Adipocyte (in vitro differentiated cells): ENCODE measurements at regions not wholly inside any gene's neighbourhood (a gene's known extent, or its start where the extent isn't known, plus 50 kb on each side); places are given as distances from the start of the nearest gene placed in this dataset.

ENCODE experiments used
- DNase-seq: peaks from one replicate; pipeline ENCODE4 v3.0.0-alpha.2; 2015; ENCODE audit warnings: low read depth
- H3K27me3 ChIP-seq: replicated peaks from 2 replicates; pipeline ENCODE4 v1.7.0; 2013; ENCODE audit warnings: mild to moderate bottlenecking, low read length, moderate library complexity; ENCODE audit not compliant: control insufficient read depth, insufficient read depth
- H3K36me3 ChIP-seq: 2 replicates; pipeline ENCODE4 v1.7.0; 2013; ENCODE audit warnings: low read length, mild to moderate bottlenecking, moderate library complexity; ENCODE audit not compliant: control insufficient read depth, insufficient read depth, severe bottlenecking
- H3K4me1 ChIP-seq: 2 replicates; pipeline ENCODE4 v1.7.0; 2013; ENCODE audit warnings: mild to moderate bottlenecking, low read length, moderate library complexity; ENCODE audit not compliant: control insufficient read depth, insufficient read depth
- H3K4me3 ChIP-seq: 2 replicates; pipeline ENCODE4 v1.7.0; 2013; ENCODE audit warnings: mild to moderate bottlenecking, low read length, moderate library complexity
- H3K9ac ChIP-seq: 2 replicates; pipeline ENCODE4 v1.7.0; 2013; ENCODE audit warnings: mild to moderate bottlenecking, low read length, moderate library complexity
- H3K9me3 ChIP-seq: 2 replicates; pipeline ENCODE4 v1.7.0; 2013; ENCODE audit warnings: mild to moderate bottlenecking, low read length, moderate library complexity; ENCODE audit not compliant: control insufficient read depth

- Histone ChIP-seq H3K9ac (no peak overlapping the region), H3K4me1 (peaks cover 17% of the 10 kb centered on the region), H3K9me3 (no peaks in the 10 kb centered on the region), H3K4me3 (peak overlapping the region; percentile 30), H3K36me3 (no peaks in the 10 kb centered on the region), H3K27me3 (peaks cover 18% of the 10 kb centered on the region)
- no peak for DNase-seq
These were observed 284.5 kb downstream of the SS18 start for GRCh38 chr18:25805939-25806338.

GRCh38 chr18:25805323-25805722 lies 285.1 kb downstream of the SS18 start:
- H3K4me3 ChIP-seq = peak overlapping the region; percentile 30
- H3K9ac ChIP-seq = no peak overlapping the region
- H3K36me3 ChIP-seq = no peaks in the 10 kb centered on the region
- H3K27me3 ChIP-seq = peaks cover 18% of the 10 kb centered on the region
- peaks cover 17% of the 10 kb centered on the region for H3K4me1 ChIP-seq
- no peaks in the 10 kb centered on the region for H3K9me3 ChIP-seq
- DNase-seq = peak; percentile 86

GRCh38 chr18:25799231-25799630 lies 291.2 kb downstream of the SS18 start:
- H3K36me3 ChIP-seq = no peaks in the 10 kb centered on the region
- H3K27me3 ChIP-seq = peaks cover 17% of the 10 kb centered on the region
- no peak overlapping the region for H3K4me3 ChIP-seq
- H3K4me1 ChIP-seq = no peaks in the 10 kb centered on the region
- H3K9ac ChIP-seq = no peak overlapping the region
- no peaks in the 10 kb centered on the region for H3K9me3 ChIP-seq
- no peak for DNase-seq

GRCh38 chr18:25798046-25798445 lies 292.4 kb downstream of the SS18 start:
- Histone ChIP-seq H3K27me3 (peaks cover 18% of the 10 kb centered on the region), H3K4me1 (no peaks in the 10 kb centered on the region), H3K9ac (no peak overlapping the region), H3K4me3 (no peak overlapping the region), H3K9me3 (no peaks in the 10 kb centered on the region), H3K36me3 (no peaks in the 10 kb centered on the region)
- DNase-seq = no peak

- DNase-seq = no peak
These were observed 295.2 kb downstream of the SS18 start for GRCh38 chr18:25795213-25795612.

GRCh38 chr18:25787276-25787675 lies 303.1 kb downstream of the SS18 start:
- H3K9ac ChIP-seq = no peak overlapping the region
- no peaks in the 10 kb centered on the region for H3K36me3 ChIP-seq
- H3K4me3 ChIP-seq = no peak overlapping the region
- DNase-seq = no peak
- no peaks in the 10 kb centered on the region for H3K9me3 ChIP-seq
- H3K4me1 ChIP-seq = peaks cover 8% of the 10 kb centered on the region
- H3K27me3 ChIP-seq = peaks cover 4% of the 10 kb centered on the region

More at GRCh38 chr18:25795213-25795612, 295.2 kb downstream of the SS18 start:
- Histone ChIP-seq H3K9ac (no peak overlapping the region), H3K4me3 (peak overlapping the region; percentile 32), H3K4me1 (no peaks in the 10 kb centered on the region), H3K9me3 (no peaks in the 10 kb centered on the region), H3K27me3 (peaks cover 15% of the 10 kb centered on the region), H3K36me3 (no peaks in the 10 kb centered on the region)

- Histone ChIP-seq H3K4me3 (no peak overlapping the region), H3K9me3 (no peaks in the 10 kb centered on the region), H3K9ac (no peak overlapping the region), H3K36me3 (no peaks in the 10 kb centered on the region), H3K27me3 (no peaks in the 10 kb centered on the region), H3K4me1 (peaks cover 8% of the 10 kb centered on the region)
- DNase-seq = peak; percentile 77
These were observed 303.7 kb downstream of the SS18 start for GRCh38 chr18:25786758-25787157.

- Histone ChIP-seq H3K9me3 (no peaks in the 10 kb centered on the region), H3K4me3 (no peak overlapping the region), H3K4me1 (no peaks in the 10 kb centered on the region), H3K27me3 (no peaks in the 10 kb centered on the region), H3K36me3 (no peaks in the 10 kb centered on the region), H3K9ac (no peak overlapping the region)
- DNase-seq = no peak
These were observed 310.3 kb downstream of the SS18 start for GRCh38 chr18:25780105-25780504.

GRCh38 chr18:25771796-25772195 lies 318.6 kb downstream of the SS18 start:
- Histone ChIP-seq H3K9me3 (peaks cover 6% of the 10 kb centered on the region), H3K9ac (no peak overlapping the region), H3K27me3 (no peaks in the 10 kb centered on the region), H3K36me3 (no peaks in the 10 kb centered on the region), H3K4me1 (no peaks in the 10 kb centered on the region), H3K4me3 (no peak overlapping the region)
- no peak for DNase-seq

GRCh38 chr18:25764777-25765176 lies 325.6 kb downstream of the SS18 start:
- Histone ChIP-seq H3K9me3 (peaks cover 6% of the 10 kb centered on the region), H3K4me1 (no peaks in the 10 kb centered on the region), H3K27me3 (peaks cover 4% of the 10 kb centered on the region), H3K9ac (no peak overlapping the region), H3K4me3 (no peak overlapping the region), H3K36me3 (no peaks in the 10 kb centered on the region)
- DNase-seq = no peak

GRCh38 chr18:25759111-25759510 lies 331.3 kb downstream of the SS18 start:
- Histone ChIP-seq H3K9me3 (no peaks in the 10 kb centered on the region), H3K4me3 (no peak overlapping the region), H3K27me3 (no peaks in the 10 kb centered on the region)

GRCh38 chr18:25743646-25744151 lies 346.7 kb downstream of the SS18 start:
- Histone ChIP-seq H3K9me3 (no peaks in the 10 kb centered on the region), H3K9ac (no peak overlapping the region), H3K27me3 (peaks cover 18% of the 10 kb centered on the region), H3K36me3 (no peaks in the 10 kb centered on the region), H3K4me3 (no peak overlapping the region), H3K4me1 (no peaks in the 10 kb centered on the region)
- no peak for DNase-seq

More at GRCh38 chr18:25759111-25759510, 331.3 kb downstream of the SS18 start:
- DNase-seq = peak; percentile 27
- Histone ChIP-seq H3K4me1 (no peaks in the 10 kb centered on the region), H3K9ac (no peak overlapping the region), H3K36me3 (no peaks in the 10 kb centered on the region)
